ENCODE measurements at regions not wholly inside any gene's neighbourhood (a gene's known extent, or its start where the extent isn't known, plus 50 kb on each side); places are given as distances from the start of the nearest gene placed in this dataset.

- no peak for DNase-seq
Measured at GRCh38 chr5:24385617-24386016, 259.2 kb downstream of the CDH10 start.

DNA sequence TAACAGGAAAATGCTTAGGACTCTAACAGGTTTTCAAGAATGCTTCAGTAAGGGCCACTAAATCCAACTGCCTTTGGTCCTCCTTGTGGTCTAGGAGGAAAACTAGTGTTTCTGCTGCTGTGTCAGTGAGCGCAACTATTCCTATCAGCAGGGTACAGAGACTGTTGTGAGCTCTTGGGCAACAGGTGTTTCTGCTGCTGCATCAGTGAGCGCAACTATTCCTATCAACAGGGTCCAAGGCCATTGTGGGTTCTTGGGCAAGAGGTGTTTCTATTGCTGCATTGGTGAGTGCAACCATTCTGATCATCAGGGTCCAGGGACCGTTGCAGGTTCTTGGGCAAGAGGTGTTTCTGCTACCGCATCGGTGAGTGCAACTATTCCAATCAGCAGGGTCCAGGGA lies 256.3 kb downstream of the CDH10 start:
- no peak for DNase-seq

DNA sequence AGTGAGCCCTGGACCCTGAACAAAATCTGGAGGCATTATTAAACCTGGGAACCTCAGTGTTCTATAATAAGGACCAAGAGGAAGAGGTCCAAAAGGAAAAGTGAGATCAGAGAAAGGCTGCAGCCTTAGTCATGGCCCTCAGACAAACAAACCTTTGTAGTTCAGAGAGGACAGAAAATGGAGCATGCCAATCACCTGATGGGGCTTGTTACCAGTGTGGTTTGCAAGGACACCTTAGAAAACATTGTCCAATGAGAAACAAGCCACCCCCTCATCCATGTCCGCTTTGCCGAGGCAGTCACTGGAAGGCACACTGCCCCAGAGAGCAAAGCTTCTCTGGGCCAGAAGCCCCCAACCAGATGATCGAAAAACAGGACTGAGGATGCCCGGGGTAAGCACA lies 254.8 kb downstream of the CDH10 start:
- DNase-seq = no peak

DNA sequence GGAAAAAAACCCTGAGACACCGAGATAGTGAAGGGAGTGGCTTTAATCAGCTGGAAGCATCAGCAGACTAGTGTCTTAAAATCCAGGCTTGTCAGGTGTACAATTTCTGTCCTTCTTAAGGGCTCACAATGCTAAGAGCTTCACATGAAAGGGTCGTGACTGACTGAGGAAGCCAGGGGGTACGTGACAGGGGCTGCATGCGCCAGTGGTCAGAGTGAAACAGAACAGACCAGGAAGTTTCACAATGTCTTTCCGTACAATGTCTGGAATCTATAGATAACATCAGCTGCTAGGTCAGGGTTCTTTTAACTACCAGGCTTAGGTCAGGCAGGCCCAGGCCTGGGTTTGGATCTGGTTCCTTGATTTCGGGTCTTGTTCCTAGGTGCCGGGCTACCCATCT lies 253.0 kb downstream of the CDH10 start:
- DNase-seq = no peak

GRCh38 chr5:24397601-24398000 lies 247.2 kb downstream of the CDH10 start:
- DNase-seq = no peak

- DNase-seq = no peak
Measured at GRCh38 chr5:24401773-24402172, 243.0 kb downstream of the CDH10 start.

- DNase-seq = no peak
Measured at GRCh38 chr5:24407466-24407865, 237.3 kb downstream of the CDH10 start.

- no peak for DNase-seq
Measured at GRCh38 chr5:24428345-24428744, 216.4 kb downstream of the CDH10 start.

- no peak for DNase-seq
Measured at GRCh38 chr5:24433555-24433954, 211.2 kb downstream of the CDH10 start.

Data from NCI-H1436 treated with DMSO at 0.1 percent for 48 hours (cell line).